C4-2B (cell line): ENCODE measurements at regions not wholly inside any gene's neighbourhood (a gene's known extent, or its start where the extent isn't known, plus 50 kb on each side); places are given as distances from the start of the nearest gene placed in this dataset.
"Not testable (repeated sequence)": the region's sequence is repeated elsewhere in the genome, so short reads cannot be mapped to it uniquely, and the experiment has no call there.

ENCODE experiments used
- H3K27ac ChIP-seq: fragments of 450-650 bp; 2 replicates; pipeline ENCODE4 v1.5.1; 2017
- ZFX ChIP-seq: fragments of 450-650 bp; IDR thresholded peaks from 2 replicates; pipeline ENCODE4 v1.6.1; 2017
- TF ChIP-seq, protein P1 (sequence below): fragments of 450-650 bp; conservative IDR thresholded peaks from 2 replicates; pipeline ENCODE4 v1.5.1; 2017; ENCODE audit warnings: mild to moderate bottlenecking

DNA sequence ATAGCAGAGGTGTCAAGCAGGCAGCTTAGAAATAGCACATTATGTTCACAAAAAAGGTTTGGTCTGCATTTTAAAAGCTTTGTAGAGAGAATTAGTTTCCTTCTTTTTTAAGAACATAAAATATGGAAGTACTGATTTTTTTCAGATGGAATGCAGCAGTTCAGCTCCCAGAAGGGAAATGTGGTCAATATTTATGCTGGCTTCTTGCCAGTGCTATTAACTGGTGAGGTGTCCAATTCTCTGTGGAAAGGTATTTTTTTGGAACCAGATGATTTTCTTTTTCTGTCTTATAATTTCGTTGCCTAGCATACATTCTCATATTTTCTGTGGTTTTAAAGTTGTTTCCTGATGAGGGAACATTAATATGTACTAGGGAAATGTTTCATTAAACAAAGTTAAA lies 211.4 kb upstream of the ZNF385D start:
- no peak overlapping the region for H3K27ac ChIP-seq
- TF ChIP-seq, protein P1, sequence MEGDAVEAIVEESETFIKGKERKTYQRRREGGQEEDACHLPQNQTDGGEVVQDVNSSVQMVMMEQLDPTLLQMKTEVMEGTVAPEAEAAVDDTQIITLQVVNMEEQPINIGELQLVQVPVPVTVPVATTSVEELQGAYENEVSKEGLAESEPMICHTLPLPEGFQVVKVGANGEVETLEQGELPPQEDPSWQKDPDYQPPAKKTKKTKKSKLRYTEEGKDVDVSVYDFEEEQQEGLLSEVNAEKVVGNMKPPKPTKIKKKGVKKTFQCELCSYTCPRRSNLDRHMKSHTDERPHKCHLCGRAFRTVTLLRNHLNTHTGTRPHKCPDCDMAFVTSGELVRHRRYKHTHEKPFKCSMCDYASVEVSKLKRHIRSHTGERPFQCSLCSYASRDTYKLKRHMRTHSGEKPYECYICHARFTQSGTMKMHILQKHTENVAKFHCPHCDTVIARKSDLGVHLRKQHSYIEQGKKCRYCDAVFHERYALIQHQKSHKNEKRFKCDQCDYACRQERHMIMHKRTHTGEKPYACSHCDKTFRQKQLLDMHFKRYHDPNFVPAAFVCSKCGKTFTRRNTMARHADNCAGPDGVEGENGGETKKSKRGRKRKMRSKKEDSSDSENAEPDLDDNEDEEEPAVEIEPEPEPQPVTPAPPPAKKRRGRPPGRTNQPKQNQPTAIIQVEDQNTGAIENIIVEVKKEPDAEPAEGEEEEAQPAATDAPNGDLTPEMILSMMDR: no peak
- no peak for TF ChIP-seq ZFX

- not testable (repeated sequence) for H3K27ac ChIP-seq
Measured at GRCh38 chr3:21966457-21966856, 215.4 kb upstream of the ZNF385D start.

DNA sequence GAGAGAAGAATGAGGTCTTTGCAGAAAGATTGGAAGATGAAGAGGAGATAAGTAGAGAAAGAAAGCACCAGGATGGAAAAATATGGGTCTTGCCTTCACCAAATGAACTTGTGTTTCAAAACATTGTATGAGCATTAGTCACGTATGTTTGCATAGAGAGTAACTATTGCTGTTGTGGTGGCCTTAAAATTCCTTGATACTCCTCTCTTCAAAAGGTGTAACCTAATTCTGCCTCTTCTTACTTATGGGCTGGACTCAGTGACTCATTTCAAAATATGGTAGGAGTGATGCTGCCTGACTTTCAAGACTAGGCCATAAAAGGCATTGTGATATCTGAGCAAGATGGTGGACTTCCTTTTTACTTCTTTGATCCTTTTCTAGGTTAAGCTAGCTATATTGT lies 228.7 kb upstream of the ZNF385D start:
- H3K27ac ChIP-seq: no peak overlapping the region
- no peak for TF ChIP-seq ZFX
- TF ChIP-seq, protein P1: no peak

- TF ChIP-seq ZFX: no peak
- TF ChIP-seq, protein P1: no peak
- H3K27ac ChIP-seq: no peak overlapping the region
Measured at GRCh38 chr3:21989341-21990042, 238.5 kb upstream of the ZNF385D start.

DNA sequence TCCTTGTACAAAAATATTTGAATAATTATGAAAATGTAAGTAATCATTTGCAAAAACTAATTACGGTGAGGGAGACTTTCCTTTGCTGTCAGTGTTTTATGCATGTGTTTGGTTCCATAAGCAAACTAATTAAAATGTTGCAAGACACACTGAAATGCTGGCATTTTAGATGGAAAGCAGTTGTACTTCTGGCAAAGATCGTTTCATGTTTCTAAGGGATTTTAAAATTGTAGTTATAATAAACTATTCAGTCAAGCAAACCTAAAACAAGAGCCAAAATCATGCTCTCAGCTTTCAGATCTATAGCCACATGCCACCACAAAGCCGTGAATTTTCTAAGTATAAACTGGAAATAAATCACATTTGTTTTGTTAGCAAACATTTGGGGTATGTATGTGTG lies 240.1 kb upstream of the ZNF385D start:
- no peak for TF ChIP-seq ZFX
- TF ChIP-seq, protein P1: no peak

GRCh38 chr3:21995079-21995607 lies 244.1 kb upstream of the ZNF385D start:
- no peak for TF ChIP-seq ZFX
- TF ChIP-seq, protein P1: no peak
- H3K27ac ChIP-seq: no peak overlapping the region

More for the DNA sequence above, 240.1 kb upstream of the ZNF385D start:
- H3K27ac ChIP-seq: no peak overlapping the region

DNA sequence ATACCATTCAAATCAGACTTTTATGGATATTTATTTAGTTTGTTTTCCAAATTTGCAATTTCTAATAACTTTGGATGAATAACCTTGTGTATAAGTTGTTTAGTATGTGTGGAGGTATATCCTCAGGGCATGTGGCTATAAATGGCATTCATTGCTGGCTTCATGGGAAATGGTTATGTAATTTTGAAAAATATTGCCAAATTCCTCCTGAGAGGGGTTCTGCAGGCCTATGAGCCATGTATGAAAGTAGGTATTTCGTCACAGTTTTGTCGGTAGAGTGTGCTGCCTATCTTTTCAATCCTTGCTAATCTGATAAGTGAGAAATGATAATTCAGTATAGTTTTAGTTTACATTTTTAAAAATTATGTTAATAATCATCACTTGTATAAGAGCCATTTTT lies 256.4 kb upstream of the ZNF385D start:
- TF ChIP-seq, protein P1: no peak
- TF ChIP-seq ZFX: no peak
- H3K27ac ChIP-seq: no peak overlapping the region

DNA sequence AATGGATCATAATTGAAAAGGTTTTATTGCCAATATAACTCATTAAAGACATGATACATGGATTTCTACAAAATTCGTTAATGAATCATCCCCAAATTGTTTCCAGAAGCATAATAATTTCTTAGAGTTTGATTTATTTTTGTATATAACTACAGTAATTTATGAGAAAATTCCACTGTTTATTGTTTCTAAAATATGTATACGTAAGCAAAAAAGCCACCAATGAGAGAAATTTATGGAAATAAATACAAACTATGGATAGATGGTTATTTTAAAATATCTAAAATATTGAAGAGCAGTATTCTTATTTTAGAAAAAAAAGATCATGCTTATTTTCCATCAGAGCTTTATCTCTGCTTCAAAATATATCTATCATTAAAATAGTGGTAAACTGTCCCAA lies 260.0 kb upstream of the ZNF385D start:
- no peak for TF ChIP-seq ZFX
- TF ChIP-seq, protein P1: no peak
- H3K27ac ChIP-seq: no peak overlapping the region
